ENCODE measurements at regions not wholly inside any gene's neighbourhood (a gene's known extent, or its start where the extent isn't known, plus 50 kb on each side); places are given as distances from the start of the nearest gene placed in this dataset.

DNA sequence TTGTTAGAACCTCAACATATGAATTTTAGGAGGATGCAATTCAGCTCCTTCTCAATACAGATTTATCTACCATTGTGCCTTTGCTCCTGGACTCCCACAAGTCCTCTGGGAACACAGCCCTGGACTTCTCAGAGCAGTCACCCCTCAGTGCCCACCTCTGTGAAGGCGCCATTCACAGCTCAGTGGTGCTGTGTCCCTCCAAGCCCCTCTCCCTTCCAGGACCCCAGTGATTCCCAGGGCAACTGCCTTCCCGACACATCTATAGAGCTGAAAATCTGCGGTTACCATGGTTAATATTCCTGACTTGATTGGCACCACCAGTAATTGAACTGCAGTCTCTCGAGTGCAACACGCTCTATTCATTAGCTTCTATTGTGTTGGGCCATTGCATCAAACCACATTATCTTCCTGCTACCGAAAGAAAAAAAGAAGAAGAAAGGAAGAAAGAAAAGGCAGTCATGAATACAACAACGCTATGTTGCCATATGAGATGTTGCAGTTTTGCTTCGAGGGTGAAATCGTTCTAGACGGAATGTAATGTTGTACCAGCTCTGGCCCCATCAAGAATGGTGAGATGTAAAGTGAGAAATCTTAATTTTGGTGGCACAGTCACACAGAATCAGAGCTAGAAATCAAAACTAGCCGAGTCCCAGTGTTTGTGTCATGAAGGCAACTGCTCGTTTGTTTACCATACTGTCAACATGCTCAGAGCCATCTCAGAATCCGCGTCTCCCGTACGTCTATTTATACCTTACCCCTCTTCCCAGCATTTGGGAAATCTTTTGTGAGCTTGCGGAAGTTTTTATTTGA is 524.0 kb upstream of the ID2 start:
- no peak for DNase-seq (ENCODE audit: low read depth in 3 of 3)

DNA sequence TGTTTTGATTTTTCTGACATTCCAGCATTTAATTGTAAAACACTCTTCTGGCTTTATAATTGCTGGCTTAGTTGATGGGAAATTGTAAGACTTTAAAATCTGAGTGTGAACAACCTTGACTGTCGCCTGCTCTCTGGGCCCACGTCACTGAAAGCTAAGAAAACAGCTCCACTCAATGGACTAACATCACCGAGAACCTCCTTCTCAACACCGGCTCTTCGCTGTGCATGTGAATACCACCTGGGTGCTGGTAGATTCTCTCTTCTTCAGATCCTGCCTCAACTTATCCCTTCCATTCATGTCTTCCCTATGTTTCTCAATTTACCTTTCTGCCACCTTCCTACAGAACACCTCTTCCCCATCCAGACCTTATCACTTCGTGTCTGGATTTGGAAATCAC is 523.1 kb upstream of the ID2 start:
- no peak for DNase-seq (ENCODE audit: low read depth in 3 of 3)

DNA sequence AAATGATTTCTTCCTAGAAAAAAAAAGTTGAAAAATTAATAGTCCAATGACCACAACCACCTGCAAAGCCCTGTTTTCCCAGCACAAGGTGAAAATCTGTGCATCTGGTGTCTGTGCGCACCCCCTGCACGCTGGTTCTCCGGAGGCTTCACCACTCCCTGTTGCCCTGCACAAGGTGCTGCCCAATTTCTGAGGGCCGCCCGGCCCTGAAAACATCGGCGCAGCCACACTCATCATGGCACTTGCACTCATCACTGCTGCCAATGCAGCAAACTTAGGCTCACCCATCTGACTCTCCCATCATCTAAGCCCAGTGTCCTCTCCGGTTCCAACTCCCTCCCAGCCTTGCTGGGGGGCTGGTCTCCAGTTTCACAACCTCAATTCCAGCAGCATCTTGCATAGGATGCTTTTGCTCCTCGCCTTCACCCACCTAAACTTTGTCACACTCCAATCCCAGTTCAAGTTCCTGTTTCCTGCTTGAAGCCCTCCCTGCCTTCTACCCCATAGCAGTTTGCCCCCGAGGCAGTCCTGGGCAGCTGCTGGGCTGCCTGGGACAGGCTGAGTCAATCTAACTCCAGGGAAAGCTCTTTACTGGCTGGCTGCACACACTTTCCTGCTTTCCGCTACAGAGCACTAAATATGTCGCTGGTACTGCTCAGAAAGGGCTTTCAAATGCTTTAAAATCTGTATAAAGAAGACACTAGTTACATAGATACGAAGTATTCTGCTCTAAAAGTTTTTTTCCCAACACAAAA is 522.5 kb upstream of the ID2 start:
- DNase-seq (ENCODE audit: low read depth in 3 of 3), result no peak

DNA sequence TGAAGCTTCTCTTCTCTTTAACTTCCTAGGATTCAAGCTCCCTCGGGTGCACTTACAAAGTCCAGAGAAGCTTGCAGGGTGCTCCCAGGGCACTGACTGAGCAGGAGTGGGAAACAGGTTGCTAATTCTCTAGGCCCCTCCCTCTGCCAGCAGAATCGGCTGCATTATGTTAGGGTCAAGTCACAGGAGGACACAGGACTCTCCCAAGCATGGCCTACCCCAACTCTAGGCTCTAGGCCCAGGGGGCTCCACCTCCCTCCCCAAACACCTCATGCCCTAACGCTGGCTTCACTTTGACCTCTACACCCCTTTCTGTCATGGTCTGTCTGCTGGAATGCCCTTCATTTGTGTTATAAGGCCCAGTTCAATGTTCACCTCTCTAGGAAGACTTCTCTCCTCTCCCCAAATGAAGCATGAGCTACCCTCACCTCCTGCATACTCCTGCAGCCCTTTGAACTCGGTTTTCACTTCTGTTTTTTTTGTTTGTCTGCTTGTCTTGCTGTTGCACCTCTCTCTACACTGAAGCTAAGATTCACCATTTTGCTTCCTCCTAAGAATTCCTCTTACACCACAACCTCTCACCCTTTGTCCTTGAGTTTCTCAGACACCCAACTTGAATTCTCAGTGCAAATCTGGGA is 521.8 kb upstream of the ID2 start:
- no peak for DNase-seq (ENCODE audit: low read depth in 3 of 3)

DNA sequence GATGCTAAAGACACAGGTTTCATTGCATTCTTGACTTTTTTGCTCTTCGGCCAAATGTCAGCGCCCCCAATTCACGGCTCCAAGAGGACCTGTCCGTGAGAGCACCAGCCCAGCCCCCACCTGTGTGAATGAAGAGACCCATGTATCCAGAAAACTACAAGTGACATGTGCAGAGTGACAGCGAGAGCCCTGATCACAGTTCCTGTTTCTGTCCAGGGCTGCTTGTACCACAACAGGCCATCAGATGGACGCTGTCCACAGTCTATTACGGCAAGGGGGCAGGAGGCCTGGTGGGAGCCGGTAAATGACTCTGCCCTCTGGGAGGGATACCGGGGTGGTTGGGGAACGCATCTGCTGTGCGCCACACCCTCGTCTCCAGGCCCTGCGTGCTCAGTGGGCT is 520.9 kb upstream of the ID2 start:
- DNase-seq (ENCODE audit: low read depth in 3 of 3), result no peak

DNA sequence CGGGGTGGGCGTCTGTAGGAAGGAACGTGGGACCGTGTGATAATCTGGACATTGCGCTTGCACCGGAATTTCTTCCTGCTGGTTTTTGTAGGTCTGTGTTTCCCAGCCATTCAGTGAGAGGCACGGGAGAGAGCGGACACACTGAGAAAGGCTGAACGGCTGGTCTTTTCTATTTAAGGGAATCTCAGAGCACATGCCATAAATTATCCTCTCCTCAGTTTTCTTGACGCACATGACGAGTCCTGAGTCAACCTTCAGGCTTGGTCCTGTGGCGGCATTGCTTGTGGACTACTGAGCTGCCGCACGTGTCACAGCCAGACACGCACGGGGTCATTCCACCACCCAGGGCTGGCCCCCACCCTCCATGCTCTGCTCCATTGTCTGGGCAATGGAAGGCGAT is 519.3 kb upstream of the ID2 start:
- DNase-seq (ENCODE audit: low read depth in 3 of 3), result no peak

DNA sequence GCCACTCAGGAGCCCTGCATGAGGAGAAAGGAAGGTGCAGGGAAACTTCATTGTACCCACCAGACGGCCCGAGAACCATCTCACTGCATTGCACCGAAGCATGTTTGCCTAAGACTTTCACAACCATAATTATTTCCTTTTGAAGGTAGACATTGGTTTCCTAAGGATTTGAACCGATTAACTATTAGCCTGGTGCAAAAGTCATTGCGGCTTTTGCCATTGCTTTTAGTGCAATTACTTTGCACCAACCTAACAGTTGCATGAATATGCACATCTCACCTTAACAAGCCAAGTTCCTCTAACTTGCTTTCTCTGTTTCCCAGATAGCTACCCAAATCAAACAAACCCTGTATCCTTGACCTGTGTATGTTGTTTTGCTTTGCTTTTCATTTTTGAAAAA is 516.3 kb upstream of the ID2 start:
- DNase-seq (ENCODE audit: low read depth in 3 of 3), result no peak

DNA sequence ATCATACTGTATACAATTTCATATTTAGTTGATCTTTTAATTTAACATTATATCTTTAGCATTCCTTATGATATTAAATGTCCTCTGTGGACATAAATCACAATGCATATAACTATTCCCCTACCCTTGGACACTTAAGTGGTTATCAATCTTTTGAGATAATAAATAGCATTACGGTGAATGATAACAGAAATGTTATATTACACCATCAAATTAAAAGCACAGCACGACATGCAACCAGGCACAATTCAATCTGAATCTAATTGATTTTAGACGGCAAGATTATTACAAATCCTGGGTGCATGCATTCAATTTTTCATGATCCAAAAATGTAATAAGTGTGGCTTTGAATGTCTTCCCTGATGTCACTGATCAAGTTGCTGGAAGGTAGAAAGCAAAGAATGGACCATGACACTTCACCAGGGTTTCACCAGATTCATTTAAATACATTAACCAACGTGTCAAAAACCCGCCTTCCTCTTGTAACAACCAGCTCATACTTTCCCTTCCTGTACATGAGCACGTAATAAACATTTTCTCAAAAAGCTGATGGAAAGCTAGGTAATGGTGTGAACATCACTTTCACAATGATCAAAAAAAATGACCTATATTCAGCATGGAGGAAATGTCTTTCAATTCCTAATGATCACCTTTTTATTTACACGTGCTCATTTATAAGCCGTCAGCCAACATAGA is 513.7 kb upstream of the ID2 start:
- no peak for DNase-seq (ENCODE audit: low read depth in 3 of 3)

DNA sequence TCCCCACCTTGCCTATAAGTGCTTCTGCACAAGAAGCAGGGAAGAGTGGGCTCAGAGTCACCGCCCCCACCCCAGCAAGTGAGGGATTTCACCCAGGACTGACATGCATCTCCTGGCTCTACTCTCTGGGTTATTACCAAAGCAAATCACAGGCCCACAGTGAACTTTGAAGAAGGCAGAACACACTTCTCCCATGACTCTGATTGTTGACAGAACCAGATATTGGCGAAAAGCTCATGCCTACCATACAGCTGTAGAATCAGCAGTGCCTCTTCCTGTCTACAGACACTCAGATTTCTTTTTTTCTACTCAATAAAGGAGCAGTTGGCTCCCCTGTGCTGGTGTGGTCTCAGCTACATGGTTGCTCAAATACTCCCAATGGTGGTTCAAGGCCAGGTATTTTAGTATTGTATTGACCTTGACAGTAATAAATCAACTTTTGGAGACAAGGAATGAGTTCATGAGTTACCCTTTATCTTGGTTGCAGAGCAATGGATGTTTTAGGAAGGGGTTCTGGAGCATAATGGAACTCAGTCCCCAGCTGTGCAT is 512.9 kb upstream of the ID2 start:
- no peak for DNase-seq (ENCODE audit: low read depth in 3 of 3)

DNA sequence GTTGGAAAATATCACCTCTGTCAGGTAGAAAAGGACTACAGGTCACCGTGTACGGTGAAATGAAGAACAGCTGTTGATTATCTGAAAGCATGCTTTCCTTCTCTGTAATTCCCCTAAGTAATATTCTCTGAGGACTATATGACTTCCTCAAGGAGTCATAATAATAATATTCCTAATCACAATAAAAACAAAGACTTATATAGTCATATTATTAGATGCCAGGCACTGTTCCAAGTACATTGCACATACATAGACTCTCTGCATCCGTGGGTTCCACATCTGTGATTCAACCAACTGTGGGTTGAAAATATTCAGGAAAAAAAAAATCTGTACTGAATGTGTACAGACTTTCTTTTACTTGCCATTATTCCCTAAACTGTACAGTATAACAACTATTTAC is 512.4 kb upstream of the ID2 start:
- DNase-seq (ENCODE audit: low read depth in 3 of 3), result no peak

DNA sequence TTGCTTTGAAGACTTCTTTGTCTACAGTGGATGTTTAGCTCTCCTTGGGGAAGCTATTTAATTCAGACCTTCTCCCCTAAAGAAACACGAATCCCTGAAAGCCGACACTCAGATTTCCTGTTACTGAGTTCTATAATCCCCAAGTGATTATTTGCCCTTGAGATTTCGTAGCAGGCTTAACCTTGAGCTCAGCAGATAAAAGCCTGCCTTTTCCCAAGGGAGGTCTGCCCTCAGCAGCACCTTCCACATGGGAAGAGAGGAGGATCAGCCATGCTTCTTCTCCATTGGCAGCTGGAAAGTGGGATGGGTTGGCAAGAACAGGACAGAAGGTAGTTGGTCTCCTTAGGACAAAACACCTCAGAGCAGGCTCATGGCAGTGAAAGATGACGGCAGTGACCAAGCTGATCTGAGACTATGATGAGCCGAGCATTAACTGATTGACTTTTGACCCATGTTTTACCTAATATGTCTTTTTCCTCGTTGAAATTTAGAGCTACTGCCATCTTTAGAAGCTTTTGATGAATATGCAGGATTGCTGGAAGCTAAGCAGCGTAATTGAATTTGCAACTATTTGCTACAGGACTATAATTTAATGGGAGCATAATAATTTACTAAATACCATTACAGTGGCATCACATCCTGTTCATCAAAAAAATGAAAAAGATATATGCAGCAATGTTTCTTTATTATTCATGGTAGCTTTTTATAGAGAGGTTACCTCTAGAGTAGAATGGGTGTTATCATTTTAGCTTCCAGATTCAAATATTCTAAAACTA is 511.1 kb upstream of the ID2 start:
- DNase-seq (ENCODE audit: low read depth in 3 of 3), result no peak

DNA sequence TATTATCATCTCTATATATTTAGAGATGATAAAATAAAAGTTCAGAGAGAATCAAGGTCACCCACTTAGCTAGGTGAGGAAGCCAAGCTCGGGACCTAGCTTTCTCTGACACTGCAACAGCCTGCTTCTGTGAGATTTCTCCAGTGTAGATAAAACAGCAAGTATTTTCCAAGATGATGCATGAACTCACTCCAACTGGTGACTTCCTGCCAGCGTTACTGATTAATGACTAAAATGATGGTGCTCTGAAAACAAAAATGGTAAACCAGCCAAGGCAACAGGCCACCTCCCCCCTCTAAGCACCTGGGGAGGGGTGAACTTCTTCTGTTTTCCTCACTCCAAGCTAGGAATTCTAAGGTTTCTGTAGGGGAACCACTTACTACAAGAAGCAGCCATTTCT is 510.2 kb upstream of the ID2 start:
- DNase-seq (ENCODE audit: low read depth in 3 of 3), result no peak

DNA sequence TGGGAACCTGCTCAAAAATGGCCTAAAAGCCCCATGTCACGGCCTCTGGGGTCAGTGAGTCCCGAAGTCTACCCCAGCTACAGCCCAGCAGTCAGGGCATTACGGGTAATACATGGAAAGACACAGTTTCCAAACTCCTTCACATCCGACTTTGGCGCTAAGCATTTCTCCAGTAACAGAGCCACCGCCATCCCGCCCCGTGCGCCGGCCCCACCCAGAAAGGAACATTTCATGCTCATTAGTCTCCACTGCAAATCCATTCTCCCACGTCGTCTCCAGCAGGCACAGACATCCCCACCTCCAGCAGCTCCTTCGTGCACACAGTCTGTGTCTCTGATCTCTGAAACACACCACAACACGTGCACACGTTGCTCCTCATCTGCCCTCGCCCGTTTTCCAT is 509.2 kb upstream of the ID2 start:
- no peak for DNase-seq (ENCODE audit: low read depth in 3 of 3)

DNA sequence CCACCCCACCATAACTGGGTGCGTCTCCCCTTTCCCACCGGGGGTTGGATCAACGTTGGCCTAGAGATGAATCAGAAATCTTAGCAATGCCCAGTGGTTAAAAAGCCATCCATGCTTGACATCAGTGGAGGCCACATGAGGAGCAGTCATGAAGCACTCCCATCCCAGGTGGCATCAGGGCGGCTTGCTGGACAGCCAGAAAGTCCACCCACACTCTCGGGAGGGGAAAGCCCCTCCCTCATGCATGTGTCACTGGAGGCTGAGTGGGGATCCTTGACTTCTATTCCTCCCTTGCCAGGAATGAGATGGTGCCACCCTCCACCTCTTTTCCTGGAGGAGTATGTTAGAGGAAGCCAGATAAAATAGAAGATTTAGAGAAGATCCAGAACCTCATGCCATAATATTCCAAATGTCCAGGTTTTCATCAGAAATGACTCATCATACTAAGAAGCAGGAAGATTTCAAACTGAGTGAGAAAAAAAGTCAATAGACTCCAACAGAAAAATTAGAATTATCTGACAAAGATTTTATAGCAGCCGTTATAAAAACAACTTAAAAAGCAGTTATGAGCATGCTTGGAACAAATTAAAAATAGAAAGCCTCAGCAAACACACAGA is 507.1 kb upstream of the ID2 start:
- no peak for DNase-seq (ENCODE audit: low read depth in 3 of 3)

DNA sequence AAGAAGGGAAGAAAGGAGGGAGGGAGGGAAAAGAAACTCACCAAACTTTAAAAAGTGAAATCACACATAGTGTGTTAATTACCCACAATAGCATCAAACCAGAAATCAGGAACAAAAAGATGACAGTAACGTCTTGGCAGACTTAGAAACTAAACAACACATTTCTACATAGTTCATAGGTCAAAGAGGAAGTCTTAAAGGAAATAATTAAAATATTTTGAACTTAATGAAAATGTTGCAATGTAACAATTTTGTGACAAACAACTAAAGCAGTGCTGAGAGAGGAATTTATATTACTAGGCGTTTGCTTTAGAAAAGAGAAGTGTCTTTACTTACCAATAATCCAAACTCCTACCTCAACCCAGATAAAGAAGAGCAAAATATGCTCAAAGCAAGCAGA is 505.0 kb upstream of the ID2 start:
- no peak for DNase-seq (ENCODE audit: low read depth in 3 of 3)

DNA sequence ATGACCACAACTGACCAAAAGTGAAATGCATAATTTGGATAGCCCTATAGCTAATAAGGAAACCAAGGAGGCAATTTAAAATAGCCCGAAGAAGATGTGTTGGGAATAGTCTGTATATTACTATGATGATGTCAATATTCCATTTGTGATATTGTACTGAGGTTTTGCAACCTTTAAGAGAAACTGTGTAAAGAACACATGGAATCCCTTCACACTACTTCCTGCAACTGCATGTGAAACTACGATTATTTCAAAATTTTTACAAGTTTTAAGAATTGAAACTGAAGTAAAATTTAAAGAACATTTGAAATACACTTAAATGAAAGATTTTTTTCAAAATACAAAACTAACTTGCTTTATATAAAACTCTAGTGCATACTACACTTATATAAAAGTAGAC is 504.3 kb upstream of the ID2 start:
- DNase-seq (ENCODE audit: low read depth in 3 of 3), result no peak

DNA sequence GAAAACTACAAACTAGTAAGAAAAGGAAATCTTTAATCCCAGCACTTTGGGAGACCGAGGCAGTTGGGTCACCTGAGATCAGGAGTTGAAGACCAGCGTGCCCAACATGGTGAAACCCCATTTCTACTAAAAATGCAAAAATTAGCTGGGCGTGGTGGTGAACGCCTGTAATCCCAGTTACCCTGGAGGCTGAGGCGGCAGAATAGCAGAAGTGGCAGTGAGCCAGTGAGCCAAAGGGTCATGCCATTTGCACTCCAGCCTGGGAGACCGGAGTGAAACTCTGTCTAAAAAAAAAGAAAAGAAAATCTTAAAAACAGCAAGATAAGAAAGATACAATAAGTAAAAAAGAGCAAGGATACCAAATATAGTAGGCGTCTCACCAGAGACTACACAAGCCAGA is 502.9 kb upstream of the ID2 start:
- DNase-seq (ENCODE audit: low read depth in 3 of 3), result no peak

DNA sequence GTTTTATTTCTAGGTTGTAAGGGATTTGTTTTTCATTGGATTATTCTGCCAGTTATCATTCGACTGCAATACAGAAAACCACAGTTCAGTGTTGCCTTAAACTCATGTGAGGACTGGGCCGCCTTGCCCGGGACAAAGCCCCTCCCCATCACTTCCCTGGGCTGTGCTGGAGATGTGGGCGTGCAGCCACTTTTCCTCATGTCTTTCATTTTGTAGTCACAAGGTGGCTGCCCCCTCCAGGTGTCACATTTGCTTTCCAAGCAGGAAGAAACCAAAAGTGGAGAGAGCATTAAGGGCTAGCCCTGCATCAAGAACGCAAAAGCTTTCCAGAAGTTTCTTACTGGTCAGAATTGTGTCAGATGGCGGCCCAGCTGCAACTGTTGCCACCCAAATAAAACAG is 492.5 kb upstream of the ID2 start:
- no peak for DNase-seq (ENCODE audit: low read depth in 3 of 3)

DNA sequence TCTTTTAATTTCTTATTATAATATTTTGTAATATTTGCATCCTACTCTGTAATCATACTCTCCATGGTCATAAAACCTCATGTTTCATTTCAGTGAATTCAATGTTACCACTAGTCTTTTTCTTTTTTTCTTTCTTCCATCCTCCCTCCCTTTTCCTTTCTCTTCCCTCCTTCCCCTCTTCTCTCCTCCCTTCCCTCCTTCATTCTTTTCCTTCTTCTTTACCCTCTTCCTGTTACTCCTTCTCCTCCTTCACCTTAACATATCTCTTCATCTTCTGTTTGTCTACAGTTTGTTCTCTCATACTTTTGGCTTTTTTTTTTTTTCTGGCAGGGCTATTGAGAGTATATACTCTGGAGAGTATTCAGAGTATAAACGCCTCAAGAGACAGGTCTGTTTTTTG is 491.6 kb upstream of the ID2 start:
- no peak for DNase-seq (ENCODE audit: low read depth in 3 of 3)

DNA sequence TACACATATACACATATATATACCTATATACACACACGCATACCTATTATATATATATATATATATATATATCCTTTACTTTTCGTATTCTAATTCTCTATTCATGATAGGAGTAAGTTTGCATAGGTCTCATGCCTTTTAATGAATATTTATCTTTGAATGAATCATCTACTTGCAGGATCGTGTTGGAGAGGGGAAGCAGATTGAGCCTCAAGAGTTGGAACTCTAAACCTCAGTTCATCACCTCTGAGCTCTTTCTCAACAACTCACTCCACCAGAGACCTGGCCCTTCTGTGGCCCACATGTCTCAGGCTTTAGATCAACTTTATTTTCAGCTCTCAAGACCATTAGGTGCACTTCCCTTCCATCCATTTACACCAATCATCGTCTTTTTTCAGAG is 490.4 kb upstream of the ID2 start:
- no peak for DNase-seq (ENCODE audit: low read depth in 3 of 3)

DNA sequence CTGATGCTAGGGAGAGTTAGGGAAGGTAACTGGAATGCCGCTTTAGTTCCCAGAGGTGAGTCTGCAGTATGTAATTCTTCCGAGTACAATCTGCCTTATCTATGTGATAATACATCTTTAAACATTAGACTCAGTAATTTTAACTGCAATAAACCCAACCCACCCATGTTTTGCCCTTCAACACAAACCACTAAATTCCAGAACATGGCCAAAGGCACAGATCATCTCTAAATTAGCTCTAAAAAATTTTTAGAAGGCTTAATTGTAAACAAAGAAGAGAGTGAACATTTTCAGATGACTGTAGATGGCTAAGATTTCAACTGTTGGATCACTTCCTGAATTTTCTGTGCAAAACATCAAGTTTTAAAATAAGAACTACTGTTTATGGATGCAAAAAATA is 488.7 kb upstream of the ID2 start:
- DNase-seq (ENCODE audit: low read depth in 3 of 3), result no peak
